NCI-H2171 treated with DMSO at 0.1 percent for 48 hours (cell line): ENCODE measurements at regions not wholly inside any gene's neighbourhood (a gene's known extent, or its start where the extent isn't known, plus 50 kb on each side); places are given as distances from the start of the nearest gene placed in this dataset.
"Not testable (repeated sequence)": the region's sequence is repeated elsewhere in the genome, so short reads cannot be mapped to it uniquely, and the experiment has no call there.

Experiments used
- DNase-seq: peaks from one replicate; lab custom pipeline; 2025; lab: John Stamatoyannopoulos, UW

- DNase-seq, result not testable (repeated sequence)
Observed at GRCh38 chr9:93879662-93880407, 75.3 kb downstream of the BARX1 start.

- no peak for DNase-seq
Observed at GRCh38 chr9:93875330-93875729, 79.8 kb downstream of the BARX1 start.

GRCh38 chr9:93874242-93874641, 80.9 kb downstream of the BARX1 start:
- no peak for DNase-seq

GRCh38 chr9:93871286-93871685, 83.9 kb downstream of the BARX1 start:
- no peak for DNase-seq

- no peak for DNase-seq
Observed at GRCh38 chr9:93869863-93870262, 85.3 kb downstream of the BARX1 start.

- no peak for DNase-seq
Observed at GRCh38 chr9:93869088-93869487, 86.1 kb downstream of the BARX1 start.

- DNase-seq, result no peak
Observed at GRCh38 chr9:93865716-93866115, 89.4 kb downstream of the BARX1 start.

- no peak for DNase-seq
Observed at GRCh38 chr9:93865245-93865644, 89.9 kb downstream of the BARX1 start.

GRCh38 chr9:93864840-93865239, 90.3 kb downstream of the BARX1 start:
- no peak for DNase-seq

GRCh38 chr9:93864032-93864431, 91.1 kb downstream of the BARX1 start:
- DNase-seq, result no peak

GRCh38 chr9:93862877-93863545, 92.1 kb downstream of the BARX1 start:
- no peak for DNase-seq

GRCh38 chr9:93861736-93862358, 93.3 kb downstream of the BARX1 start:
- no peak for DNase-seq

GRCh38 chr9:93860694-93861658, 94.2 kb downstream of the BARX1 start:
- no peak for DNase-seq

- DNase-seq, result no peak
Observed at GRCh38 chr9:93859431-93860215, 95.5 kb downstream of the BARX1 start.

GRCh38 chr9:93857528-93857927, 97.6 kb downstream of the BARX1 start:
- no peak for DNase-seq

GRCh38 chr9:93852728-93853127, 102.4 kb downstream of the BARX1 start:
- DNase-seq, result no peak

GRCh38 chr9:93846349-93846748, 108.8 kb downstream of the BARX1 start:
- DNase-seq, result no peak

GRCh38 chr9:93843396-93843795, 111.8 kb downstream of the BARX1 start:
- DNase-seq, result no peak

- no peak for DNase-seq
Observed at GRCh38 chr9:93830606-93831005, 124.5 kb downstream of the BARX1 start.

- no peak for DNase-seq
Observed at GRCh38 chr9:93830012-93830596, 125.1 kb downstream of the BARX1 start.
